Testis (tissue), 2 donors: ENCODE measurements at regions not wholly inside any gene's neighbourhood (a gene's known extent, or its start where the extent isn't known, plus 50 kb on each side); places are given as distances from the start of the nearest gene placed in this dataset.

Experiments used
- DNase-seq: peaks from one replicate; pipeline ENCODE4 v3.0.0-alpha.2; 2019
- H3K27ac ChIP-seq, 2 donors: fragments of 200-600 bp; sonication (generic); one replicate each; pipeline ENCODE4 v1.5.1; 2019
- H3K27me3 ChIP-seq: fragments of 200-600 bp; sonication (generic); one replicate; pipeline ENCODE4 v1.5.1; 2019
- H3K36me3 ChIP-seq: fragments of 200-600 bp; sonication (generic); one replicate; pipeline ENCODE4 v1.5.1; 2017; ENCODE audit warnings: low read depth; ENCODE audit errors: missing control alignments
- H3K4me1 ChIP-seq: fragments of 200-600 bp; sonication (generic); one replicate; pipeline ENCODE4 v1.5.1; 2019
- H3K4me3 ChIP-seq, 2 donors: fragments of 200-600 bp; sonication (generic); one replicate each; pipeline ENCODE4 v1.5.1; 2017 to 2019
- H3K9me3 ChIP-seq: fragments of 200-600 bp; sonication (generic); one replicate; pipeline ENCODE4 v1.5.1; 2017
- POLR2A ChIP-seq: fragments of 450-650 bp; IDR thresholded peaks from one replicate; pipeline ENCODE4 v1.6.1; 2017; ENCODE audit warnings: antibody characterized with exemption, mild to moderate bottlenecking, moderate library complexity
- WGBS, 2 donors: methylation state at CpG; one replicate each; pipeline ENCODE4 v1.1.5; 2018; 5-methylcytosine and 5-hydroxymethylcytosine counted together
- intact Hi-C: fragments of 100-400 bp; cut with DNase I; formaldehyde crosslinking; loops from one replicate; pipeline ENCODE4 v1.15.1; 2023; ENCODE audit warnings: low total_unique reads
- TF ChIP-seq, protein P1 (sequence below), 3 experiments: fragments of 450-650 bp in 2 of 3; fragments of 200-600 bp in 1 of 3; sonication (generic) in 1 of 3; IDR thresholded peaks; one replicate each; pipeline ENCODE4 v1.5.1; 2016 to 2019; ENCODE audit warnings: antibody characterized with exemption in 3 of 3, mild to moderate bottlenecking in 2 of 3, moderate library complexity in 1 of 3

DNA sequence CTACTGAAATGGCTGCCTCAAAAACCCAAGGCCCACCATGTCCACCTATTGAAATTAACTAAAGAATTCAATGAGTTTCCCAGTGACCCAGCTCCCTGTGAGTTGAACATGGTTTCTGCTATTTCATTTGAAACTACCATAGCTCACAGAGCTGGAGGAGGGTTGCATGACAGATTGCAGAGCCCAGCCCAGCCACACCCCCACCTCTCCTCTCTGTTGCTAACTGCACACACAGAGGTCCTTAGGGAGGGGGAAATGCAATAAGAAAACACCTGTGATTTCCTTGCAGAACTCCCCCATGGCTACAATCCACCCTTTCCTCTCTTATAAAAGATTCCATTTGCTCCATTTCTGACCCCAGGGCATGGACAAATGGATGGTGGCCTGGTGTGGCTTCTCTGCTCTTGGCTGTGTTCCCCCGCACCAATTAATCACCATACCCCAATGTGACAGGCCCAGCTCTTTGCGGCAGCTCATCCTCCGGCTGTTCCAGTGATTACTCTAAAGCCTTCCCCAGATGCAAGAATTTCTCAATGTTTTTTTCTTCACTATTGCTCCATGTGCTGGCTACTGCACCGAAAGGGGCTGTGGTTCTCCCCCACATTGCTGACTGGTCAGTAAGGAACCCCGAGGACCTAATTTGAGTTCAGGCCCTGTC lies 208.4 kb upstream of the KBTBD8 start:
- Histone ChIP-seq H3K4me3 (no peak overlapping the region), H3K27ac (no peak overlapping the region), H3K9me3 (no peaks in the 10 kb centered on the region), H3K27me3 (no peaks in the 10 kb centered on the region), H3K36me3 (no peaks in the 10 kb centered on the region), H3K4me1 (no peaks in the 10 kb centered on the region)
- intact Hi-C loops, result no loop called here
- 74 to 85% methylated on average over 5 of the region's 5 CpGs for WGBS, 2 donors
- TF ChIP-seq POLR2A, result no peak
- TF ChIP-seq, protein P1, sequence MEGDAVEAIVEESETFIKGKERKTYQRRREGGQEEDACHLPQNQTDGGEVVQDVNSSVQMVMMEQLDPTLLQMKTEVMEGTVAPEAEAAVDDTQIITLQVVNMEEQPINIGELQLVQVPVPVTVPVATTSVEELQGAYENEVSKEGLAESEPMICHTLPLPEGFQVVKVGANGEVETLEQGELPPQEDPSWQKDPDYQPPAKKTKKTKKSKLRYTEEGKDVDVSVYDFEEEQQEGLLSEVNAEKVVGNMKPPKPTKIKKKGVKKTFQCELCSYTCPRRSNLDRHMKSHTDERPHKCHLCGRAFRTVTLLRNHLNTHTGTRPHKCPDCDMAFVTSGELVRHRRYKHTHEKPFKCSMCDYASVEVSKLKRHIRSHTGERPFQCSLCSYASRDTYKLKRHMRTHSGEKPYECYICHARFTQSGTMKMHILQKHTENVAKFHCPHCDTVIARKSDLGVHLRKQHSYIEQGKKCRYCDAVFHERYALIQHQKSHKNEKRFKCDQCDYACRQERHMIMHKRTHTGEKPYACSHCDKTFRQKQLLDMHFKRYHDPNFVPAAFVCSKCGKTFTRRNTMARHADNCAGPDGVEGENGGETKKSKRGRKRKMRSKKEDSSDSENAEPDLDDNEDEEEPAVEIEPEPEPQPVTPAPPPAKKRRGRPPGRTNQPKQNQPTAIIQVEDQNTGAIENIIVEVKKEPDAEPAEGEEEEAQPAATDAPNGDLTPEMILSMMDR (IDR thresholded peaks at IDR 0.05), result no peak
- DNase-seq, result no peak

DNA sequence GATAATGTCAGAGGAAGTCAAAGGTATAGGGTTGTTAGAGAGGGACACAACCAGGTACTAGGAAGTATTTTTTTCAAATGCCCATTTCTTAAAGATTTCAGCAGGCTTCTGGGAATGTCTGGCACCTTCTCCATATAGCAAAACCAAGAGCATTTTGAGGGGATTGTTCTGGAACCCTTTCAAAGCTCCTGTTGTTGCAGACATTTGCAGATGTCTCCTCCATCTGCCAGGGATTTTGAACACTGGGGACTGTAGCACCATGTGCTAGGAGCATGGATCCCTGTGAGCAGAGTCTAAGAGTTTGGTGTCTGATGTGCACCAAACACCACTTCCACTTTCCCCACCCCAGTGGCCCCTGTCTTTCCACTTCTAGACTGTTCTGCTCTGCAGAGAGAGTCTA lies 206.0 kb upstream of the KBTBD8 start:
- Histone ChIP-seq H3K4me3 (no peak overlapping the region), H3K9me3 (no peaks in the 10 kb centered on the region), H3K27ac (no peak overlapping the region), H3K4me1 (no peaks in the 10 kb centered on the region), H3K36me3 (no peaks in the 10 kb centered on the region), H3K27me3 (no peaks in the 10 kb centered on the region)
- DNase-seq, result no peak
- intact Hi-C loops, result no loop called here
- TF ChIP-seq, protein P1 (IDR thresholded peaks at IDR 0.05), result no peak
- TF ChIP-seq POLR2A, result no peak

DNA sequence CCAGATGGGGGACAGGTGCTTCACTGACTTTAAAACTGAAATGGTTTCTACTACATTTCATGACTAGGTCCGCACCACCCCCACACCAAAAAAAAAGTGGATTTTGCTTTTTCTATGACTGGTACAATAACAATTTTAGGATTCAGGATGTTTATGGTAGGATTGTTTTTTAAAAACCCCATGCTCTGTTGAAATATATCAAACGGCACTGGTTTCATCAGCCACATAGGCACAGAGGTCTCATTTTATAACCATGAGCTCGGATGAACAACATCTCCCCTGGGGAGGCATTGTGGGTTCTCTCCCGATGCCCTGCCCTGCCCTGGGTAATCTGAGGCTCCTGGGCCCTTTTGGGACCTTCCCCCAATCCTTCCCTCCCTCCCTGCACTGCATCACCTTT lies 202.7 kb upstream of the KBTBD8 start:
- no peaks in the 10 kb centered on the region for H3K27me3 ChIP-seq
- DNase-seq, result no peak
- H3K4me3 ChIP-seq, result no peak overlapping the region
- no peaks in the 10 kb centered on the region for H3K36me3 ChIP-seq
- no peak overlapping the region for H3K27ac ChIP-seq
- intact Hi-C loops, result no loop called here
- WGBS, 2 donors, result 81 to 83% methylated on average over 4 of the region's 4 CpGs
- no peaks in the 10 kb centered on the region for H3K9me3 ChIP-seq
- peaks cover 7% of the 10 kb centered on the region for H3K4me1 ChIP-seq
- TF ChIP-seq POLR2A, result no peak
- TF ChIP-seq, protein P1 (IDR thresholded peaks at IDR 0.05), result no peak

DNA sequence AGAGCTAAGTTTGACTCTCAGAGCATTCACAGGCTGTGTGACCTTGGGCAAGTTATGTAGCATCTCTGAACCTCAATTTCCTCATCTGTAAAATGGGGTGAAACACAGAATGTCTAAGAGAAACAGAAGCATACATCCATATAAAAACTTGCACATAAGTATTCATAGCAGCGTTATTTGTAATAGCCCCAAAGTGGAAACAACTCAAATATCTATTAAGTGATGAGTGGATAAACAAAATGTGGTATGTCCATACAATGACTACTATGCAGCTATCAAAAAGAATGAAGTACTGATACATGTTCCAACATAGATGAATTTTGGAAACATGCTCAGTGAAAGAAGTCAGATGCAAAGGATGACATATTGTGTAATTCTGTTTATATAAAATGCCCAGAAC lies 201.8 kb upstream of the KBTBD8 start:
- Histone ChIP-seq H3K9me3 (no peaks in the 10 kb centered on the region), H3K27me3 (no peaks in the 10 kb centered on the region), H3K36me3 (no peaks in the 10 kb centered on the region), H3K4me3 (no peak overlapping the region), H3K4me1 (peaks cover 7% of the 10 kb centered on the region), H3K27ac (no peak overlapping the region)
- intact Hi-C loops, result no loop called here
- no peak for TF ChIP-seq POLR2A
- TF ChIP-seq, protein P1 (IDR thresholded peaks at IDR 0.05), result no peak
- DNase-seq, result no peak
- 89 to 94% methylated on average over 1 of the region's 1 CpG for WGBS, 2 donors

DNA sequence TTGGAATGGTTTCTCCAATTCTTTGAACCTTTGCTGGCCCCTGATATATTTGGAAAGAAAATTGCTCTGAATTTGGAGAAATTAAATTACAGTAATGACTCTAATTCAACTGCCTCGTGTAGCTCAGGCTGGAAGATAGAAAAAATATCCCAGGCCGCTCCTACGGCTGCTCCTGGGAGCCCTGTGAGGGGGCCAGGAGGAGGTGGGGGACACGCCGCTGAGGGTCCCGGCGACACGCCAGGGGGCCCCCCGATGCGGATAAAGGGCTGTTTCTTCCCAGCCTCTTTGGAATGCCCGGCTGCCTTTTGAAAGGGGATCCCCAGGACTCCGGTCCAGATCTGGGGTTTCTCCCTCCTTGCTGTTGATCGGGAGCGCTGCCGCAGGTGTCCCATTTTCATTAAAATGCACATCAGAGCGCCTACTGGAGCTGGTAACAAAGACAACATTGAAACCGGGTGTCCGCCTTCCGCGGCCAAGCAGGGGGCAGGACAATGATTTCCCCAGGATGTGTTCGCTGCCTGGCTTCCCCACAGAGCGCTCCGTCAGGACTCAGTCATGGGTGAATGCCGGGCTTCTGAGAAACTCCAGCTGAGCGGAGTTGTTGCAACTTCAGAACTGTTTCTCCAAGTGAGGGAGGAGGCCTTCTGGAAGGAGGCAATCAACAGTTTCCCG lies 200.1 kb upstream of the KBTBD8 start:
- Histone ChIP-seq H3K36me3 (no peaks in the 10 kb centered on the region), H3K9me3 (no peaks in the 10 kb centered on the region), H3K27ac (no peak overlapping the region), H3K27me3 (no peaks in the 10 kb centered on the region), H3K4me3 (peak overlapping the region; percentile 1 to 18), H3K4me1 (peaks cover 7% of the 10 kb centered on the region)
- WGBS, 2 donors, result 11 to 20% methylated on average over 25 to 26 of the region's 26 CpGs
- intact Hi-C loops, result no loop called here
- TF ChIP-seq, protein P1 (IDR thresholded peaks at IDR 0.05), result no peak
- no peak for TF ChIP-seq POLR2A
- DNase-seq, result peak; percentile 38
